ENCODE measurements at regions not wholly inside any gene's neighbourhood (a gene's known extent, or its start where the extent isn't known, plus 50 kb on each side); places are given as distances from the start of the nearest gene placed in this dataset.

- no peak for TF ChIP-seq CTCF (conservative IDR thresholded peaks at IDR 0.05; ENCODE audit: low read depth, low read length)
- no peak for TF ChIP-seq EZH2 (IDR thresholded peaks at IDR 0.05; ENCODE audit: low read length, unreplicated experiment)
Observed at GRCh38 chr18:40883271-40883670, 1071.8 kb upstream of the PIK3C3 start.
